ENCODE measurements at regions not wholly inside any gene's neighbourhood (a gene's known extent, or its start where the extent isn't known, plus 50 kb on each side); places are given as distances from the start of the nearest gene placed in this dataset.

GRCh38 chr12:114598111-114598510 lies 85.9 kb downstream of the TBX3 start:
- Histone ChIP-seq H3K18ac (ENCODE audit: low read length) (no peak overlapping the region), H4K91ac (ENCODE audit: low read depth, low read length) (no peak overlapping the region), H4K8ac (ENCODE audit: low read depth, low read length) (no peak overlapping the region), H3K9me3 (ENCODE audit: insufficient read depth, low read depth, low read length) (peaks cover 6% of the 10 kb centered on the region), H3K9ac (ENCODE audit: low read length) (no peak overlapping the region), H3K4ac (ENCODE audit: low read depth, low read length) (no peak overlapping the region), H3K79me1 (ENCODE audit: low read length) (no peaks in the 10 kb centered on the region), H2BK120ac (ENCODE audit: insufficient read depth, low read length, poor library complexity) (no peak overlapping the region), H3K4me1 (ENCODE audit: control insufficient read depth in 1 of 2, insufficient read depth in 2 of 2, low read length in 2 of 2) (no peaks in the 10 kb centered on the region), H2AFZ (ENCODE audit: insufficient read depth, low read length, poor library complexity) (no peak overlapping the region), H3K4me3 (ENCODE audit: low read depth, low read length) (no peak overlapping the region), H3K23ac (ENCODE audit: low read length) (no peak overlapping the region), H2BK5ac (ENCODE audit: low read depth, low read length, poor library complexity) (no peak overlapping the region), H3K4me2 (ENCODE audit: low read length) (no peak overlapping the region), H3K27ac (ENCODE audit: low read depth, low read length) (no peak overlapping the region), H3K27me3 (ENCODE audit: insufficient read depth, low read length) (no peaks in the 10 kb centered on the region), H3K36me3 (ENCODE audit: control insufficient read depth in 1 of 2, insufficient read depth in 2 of 2, low read length in 2 of 2) (no peaks in the 10 kb centered on the region), H2AK5ac (ENCODE audit: low read length) (no peak overlapping the region), H3K14ac (ENCODE audit: low read length) (no peak overlapping the region), H4K12ac (ENCODE audit: low read depth, low read length) (no peak overlapping the region), H3K79me2 (ENCODE audit: control insufficient read depth, insufficient read depth, low read length, poor library complexity) (no peaks in the 10 kb centered on the region), H2BK12ac (ENCODE audit: low read length) (no peak overlapping the region)
- no CpG with 5 or more reads among the region's 2 CpGs for WGBS (ENCODE audit: extremely low coverage, insufficient coverage, insufficient read length)
- DNase-seq = no peak

GRCh38 chr12:114592946-114593345 lies 91.0 kb downstream of the TBX3 start:
- peaks cover 0 to 2% of the 10 kb centered on the region in 2 experiments for H3K4me1 ChIP-seq (ENCODE audit: control insufficient read depth in 1 of 2, insufficient read depth in 2 of 2, low read length in 2 of 2)
- no peak overlapping the region for H3K9ac ChIP-seq (ENCODE audit: low read length)
- H2BK5ac ChIP-seq (ENCODE audit: low read depth, low read length, poor library complexity) = no peak overlapping the region
- H4K12ac ChIP-seq (ENCODE audit: low read depth, low read length) = no peak overlapping the region
- no peak overlapping the region for H3K23ac ChIP-seq (ENCODE audit: low read length)
- H4K91ac ChIP-seq (ENCODE audit: low read depth, low read length) = no peak overlapping the region
- DNase-seq = no peak
- H3K27ac ChIP-seq (ENCODE audit: low read depth, low read length) = no peak overlapping the region
- no peak overlapping the region for H3K4me3 ChIP-seq (ENCODE audit: low read depth, low read length)
- H3K14ac ChIP-seq (ENCODE audit: low read length) = no peak overlapping the region
- H3K36me3 ChIP-seq (ENCODE audit: control insufficient read depth in 1 of 2, insufficient read depth in 2 of 2, low read length in 2 of 2) = no peaks in the 10 kb centered on the region
- H3K79me2 ChIP-seq (ENCODE audit: control insufficient read depth, insufficient read depth, low read length, poor library complexity) = no peaks in the 10 kb centered on the region
- H2BK12ac ChIP-seq (ENCODE audit: low read length) = no peak overlapping the region
- H3K4ac ChIP-seq (ENCODE audit: low read depth, low read length) = no peak overlapping the region
- H3K18ac ChIP-seq (ENCODE audit: low read length) = no peak overlapping the region
- H3K27me3 ChIP-seq (ENCODE audit: insufficient read depth, low read length) = no peaks in the 10 kb centered on the region
- H2AFZ ChIP-seq (ENCODE audit: insufficient read depth, low read length, poor library complexity) = no peak overlapping the region
- H3K9me3 ChIP-seq (ENCODE audit: insufficient read depth, low read depth, low read length) = peaks cover 6% of the 10 kb centered on the region
- no peak overlapping the region for H3K4me2 ChIP-seq (ENCODE audit: low read length)
- no peaks in the 10 kb centered on the region for H3K79me1 ChIP-seq (ENCODE audit: low read length)
- H4K8ac ChIP-seq (ENCODE audit: low read depth, low read length) = no peak overlapping the region
- no peak overlapping the region for H2BK120ac ChIP-seq (ENCODE audit: insufficient read depth, low read length, poor library complexity)
- H2AK5ac ChIP-seq (ENCODE audit: low read length) = no peak overlapping the region

- no CpG with 5 or more reads among the region's 7 CpGs for WGBS (ENCODE audit: extremely low coverage, insufficient coverage, insufficient read length)
Measured at GRCh38 chr12:114588061-114588460, 95.9 kb downstream of the TBX3 start.

GRCh38 chr12:114580306-114580705 lies 103.7 kb downstream of the TBX3 start:
- H4K91ac ChIP-seq (ENCODE audit: low read depth, low read length) = no peak overlapping the region
- no peak overlapping the region for H3K4me3 ChIP-seq (ENCODE audit: low read depth, low read length)
- no peak overlapping the region for H2AK5ac ChIP-seq (ENCODE audit: low read length)
- H3K4me2 ChIP-seq (ENCODE audit: low read length) = no peak overlapping the region
- no peak overlapping the region for H3K27ac ChIP-seq (ENCODE audit: low read depth, low read length)
- H2BK12ac ChIP-seq (ENCODE audit: low read length) = no peak overlapping the region
- no peaks in the 10 kb centered on the region for H3K4me1 ChIP-seq (ENCODE audit: control insufficient read depth in 1 of 2, insufficient read depth in 2 of 2, low read length in 2 of 2)
- no peak overlapping the region for H4K8ac ChIP-seq (ENCODE audit: low read depth, low read length)
- no peak overlapping the region for H3K9ac ChIP-seq (ENCODE audit: low read length)
- no peak overlapping the region for H2BK120ac ChIP-seq (ENCODE audit: insufficient read depth, low read length, poor library complexity)
- H3K27me3 ChIP-seq (ENCODE audit: insufficient read depth, low read length) = no peaks in the 10 kb centered on the region
- H3K4ac ChIP-seq (ENCODE audit: low read depth, low read length) = no peak overlapping the region
- no peaks in the 10 kb centered on the region for H3K79me1 ChIP-seq (ENCODE audit: low read length)
- no peak overlapping the region for H4K12ac ChIP-seq (ENCODE audit: low read depth, low read length)
- no peak overlapping the region for H2BK5ac ChIP-seq (ENCODE audit: low read depth, low read length, poor library complexity)
- WGBS (ENCODE audit: extremely low coverage, insufficient coverage, insufficient read length) = no CpG with 5 or more reads among the region's 2 CpGs
- no peak for DNase-seq
- no peak overlapping the region for H2AFZ ChIP-seq (ENCODE audit: insufficient read depth, low read length, poor library complexity)
- H3K18ac ChIP-seq (ENCODE audit: low read length) = no peak overlapping the region
- no peaks in the 10 kb centered on the region for H3K79me2 ChIP-seq (ENCODE audit: control insufficient read depth, insufficient read depth, low read length, poor library complexity)
- no peak overlapping the region for H3K23ac ChIP-seq (ENCODE audit: low read length)
- H3K14ac ChIP-seq (ENCODE audit: low read length) = no peak overlapping the region
- H3K36me3 ChIP-seq (ENCODE audit: control insufficient read depth in 1 of 2, insufficient read depth in 2 of 2, low read length in 2 of 2) = no peaks in the 10 kb centered on the region
- no peaks in the 10 kb centered on the region for H3K9me3 ChIP-seq (ENCODE audit: insufficient read depth, low read depth, low read length)

More at GRCh38 chr12:114588061-114588460, 95.9 kb downstream of the TBX3 start:
- Histone ChIP-seq H3K4me3 (ENCODE audit: low read depth, low read length) (no peak overlapping the region), H2AFZ (ENCODE audit: insufficient read depth, low read length, poor library complexity) (no peak overlapping the region), H4K91ac (ENCODE audit: low read depth, low read length) (no peak overlapping the region), H3K23ac (ENCODE audit: low read length) (no peak overlapping the region), H3K4ac (ENCODE audit: low read depth, low read length) (no peak overlapping the region), H3K27ac (ENCODE audit: low read depth, low read length) (no peak overlapping the region), H2BK5ac (ENCODE audit: low read depth, low read length, poor library complexity) (no peak overlapping the region), H3K9ac (ENCODE audit: low read length) (no peak overlapping the region), H3K27me3 (ENCODE audit: insufficient read depth, low read length) (no peaks in the 10 kb centered on the region), H4K8ac (ENCODE audit: low read depth, low read length) (no peak overlapping the region), H3K36me3 (ENCODE audit: control insufficient read depth in 1 of 2, insufficient read depth in 2 of 2, low read length in 2 of 2) (no peaks in the 10 kb centered on the region), H2BK120ac (ENCODE audit: insufficient read depth, low read length, poor library complexity) (no peak overlapping the region), H3K79me1 (ENCODE audit: low read length) (no peaks in the 10 kb centered on the region), H3K18ac (ENCODE audit: low read length) (no peak overlapping the region), H3K4me2 (ENCODE audit: low read length) (no peak overlapping the region), H3K9me3 (ENCODE audit: insufficient read depth, low read depth, low read length) (peaks cover 6% of the 10 kb centered on the region), H3K14ac (ENCODE audit: low read length) (no peak overlapping the region), H2BK12ac (ENCODE audit: low read length) (no peak overlapping the region), H3K79me2 (ENCODE audit: control insufficient read depth, insufficient read depth, low read length, poor library complexity) (no peaks in the 10 kb centered on the region), H3K4me1 (ENCODE audit: control insufficient read depth in 1 of 2, insufficient read depth in 2 of 2, low read length in 2 of 2) (peaks cover 0 to 3% of the 10 kb centered on the region in 2 experiments), H2AK5ac (ENCODE audit: low read length) (no peak overlapping the region), H4K12ac (ENCODE audit: low read depth, low read length) (no peak overlapping the region)
- peak in 1 of 2 donors; percentile 49 for DNase-seq
